NCI-H1105 (cell line): ENCODE measurements at regions not wholly inside any gene's neighbourhood (a gene's known extent, or its start where the extent isn't known, plus 50 kb on each side); places are given as distances from the start of the nearest gene placed in this dataset.

ENCODE experiments used
- DNase-seq: peaks from one replicate; lab custom pipeline; 2025; lab: John Stamatoyannopoulos, UW

DNA sequence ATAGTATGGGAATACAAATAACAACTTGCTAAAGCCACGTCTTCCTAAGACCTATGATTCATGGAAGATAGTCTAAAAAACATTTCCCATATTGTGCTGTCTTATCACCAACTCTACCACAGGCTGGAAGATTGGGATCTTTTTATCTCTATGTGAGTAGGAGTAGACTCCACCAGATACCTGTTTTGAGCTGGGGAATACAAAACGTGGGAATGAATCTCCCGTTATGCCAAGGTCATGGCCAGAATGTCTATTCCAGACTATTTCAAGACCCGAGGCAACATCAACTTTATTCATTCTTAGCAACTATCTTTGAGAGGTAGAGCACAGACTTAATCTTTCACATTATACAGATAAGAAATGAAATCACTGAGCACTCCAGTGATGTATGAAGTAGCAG, 2350.9 kb upstream of the WWC1 start:
- no peak for DNase-seq

DNA sequence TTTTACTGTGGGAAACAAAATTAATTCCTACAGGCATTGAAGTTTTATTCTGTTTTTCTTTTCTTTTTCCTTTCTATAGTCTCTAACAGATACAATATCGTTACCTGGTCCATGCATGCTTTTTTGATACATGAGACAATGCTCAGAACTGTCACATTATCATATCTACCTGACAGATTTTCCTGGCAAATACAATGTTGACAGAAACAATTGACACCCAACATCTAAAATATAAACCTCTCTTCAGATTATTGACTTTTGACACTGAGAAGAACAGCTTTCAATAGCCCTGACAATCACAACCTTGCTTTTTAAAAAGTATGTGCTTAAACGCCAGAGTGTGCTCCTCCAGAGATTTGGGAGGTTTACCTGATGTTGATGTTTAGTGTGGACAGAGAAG, 2334.6 kb upstream of the WWC1 start:
- DNase-seq = no peak

DNA sequence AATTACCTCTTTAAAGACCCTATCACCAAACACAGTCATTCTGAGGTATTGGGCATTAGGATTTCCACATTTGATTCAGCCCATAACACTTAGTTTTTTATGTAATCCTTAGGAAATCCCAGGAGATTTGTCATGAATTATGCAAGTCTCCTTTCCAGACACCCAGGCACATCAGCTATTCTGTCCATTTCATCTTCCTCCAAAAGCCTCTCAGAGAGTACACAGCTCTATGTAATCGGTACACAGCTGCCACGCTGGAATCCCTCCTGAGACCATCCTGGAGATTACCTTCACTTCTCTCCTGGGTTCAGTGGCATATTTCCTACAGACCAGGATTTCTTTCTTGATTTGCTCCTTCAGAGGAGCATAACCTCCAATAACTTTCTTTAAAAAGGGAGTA, 2309.8 kb upstream of the WWC1 start:
- DNase-seq = no peak

- DNase-seq = no peak
Observed at GRCh38 chr5:165996201-165996875, 2295.1 kb upstream of the WWC1 start.

DNA sequence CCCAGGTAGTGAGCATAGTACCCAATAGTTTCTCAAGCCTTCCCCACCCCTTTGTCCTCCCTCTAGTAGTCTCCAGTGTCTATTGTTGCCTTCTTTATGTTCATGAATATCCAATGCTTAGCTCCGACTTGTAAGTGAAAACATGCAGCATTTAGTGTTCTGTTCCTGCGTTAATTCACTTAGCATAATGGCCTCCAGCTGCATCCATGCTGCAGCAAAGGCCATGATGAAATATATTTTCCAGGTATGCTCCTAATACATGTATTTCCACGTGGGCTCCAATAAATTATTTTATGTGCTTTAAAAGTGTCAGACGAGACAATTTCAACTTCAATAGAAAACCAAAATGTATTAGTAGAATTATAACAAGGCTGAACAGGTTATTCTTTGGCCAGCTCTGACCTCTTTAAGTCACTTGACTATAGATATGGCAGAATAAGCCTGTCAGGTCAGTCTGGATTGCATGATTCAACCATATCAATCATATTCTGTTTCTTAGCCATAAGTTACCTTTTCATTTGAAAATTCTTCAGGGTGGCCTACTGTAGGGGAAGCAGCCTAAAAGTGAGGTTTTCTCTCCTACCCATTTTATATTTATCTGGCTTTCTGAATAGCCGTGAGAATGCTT, 2291.6 kb upstream of the WWC1 start:
- no peak for DNase-seq

DNA sequence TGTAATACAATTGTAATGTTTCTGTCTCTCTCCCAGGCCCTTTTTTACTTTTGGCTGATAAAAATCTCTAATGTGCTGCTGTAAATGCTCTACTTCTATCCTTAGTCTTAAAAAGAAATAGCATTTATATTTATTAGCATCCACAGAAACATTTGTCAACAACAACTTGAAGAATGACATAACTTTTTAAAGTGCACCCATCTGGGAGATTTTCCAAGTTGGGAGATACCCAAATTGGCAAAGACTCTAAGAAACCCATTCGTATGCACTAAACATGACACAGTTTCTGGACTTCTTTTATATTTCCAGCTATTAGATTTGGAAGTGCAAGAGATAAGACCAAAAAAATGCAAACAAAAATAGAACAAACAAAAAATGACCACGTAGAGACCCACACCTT, 2287.4 kb upstream of the WWC1 start:
- no peak for DNase-seq

DNA sequence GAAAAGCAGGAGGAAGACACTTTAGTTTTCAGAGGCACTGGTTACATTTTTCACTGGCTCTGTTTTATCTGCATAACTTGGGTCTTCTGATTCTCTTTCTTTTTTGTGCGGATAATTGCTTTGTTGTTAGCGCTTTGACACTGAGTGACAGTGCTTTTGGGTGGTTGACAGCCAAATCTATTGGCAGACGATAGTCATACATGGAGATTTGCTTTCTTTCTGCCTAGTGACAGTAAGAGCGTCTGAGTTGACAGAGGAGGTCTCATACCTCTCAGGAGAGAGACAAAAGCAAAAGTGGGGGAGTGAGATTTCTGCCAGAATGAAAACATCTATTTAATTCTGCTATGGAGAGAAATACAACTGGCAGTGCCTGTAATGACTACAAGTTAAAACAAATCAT, 2278.0 kb upstream of the WWC1 start:
- no peak for DNase-seq

DNA sequence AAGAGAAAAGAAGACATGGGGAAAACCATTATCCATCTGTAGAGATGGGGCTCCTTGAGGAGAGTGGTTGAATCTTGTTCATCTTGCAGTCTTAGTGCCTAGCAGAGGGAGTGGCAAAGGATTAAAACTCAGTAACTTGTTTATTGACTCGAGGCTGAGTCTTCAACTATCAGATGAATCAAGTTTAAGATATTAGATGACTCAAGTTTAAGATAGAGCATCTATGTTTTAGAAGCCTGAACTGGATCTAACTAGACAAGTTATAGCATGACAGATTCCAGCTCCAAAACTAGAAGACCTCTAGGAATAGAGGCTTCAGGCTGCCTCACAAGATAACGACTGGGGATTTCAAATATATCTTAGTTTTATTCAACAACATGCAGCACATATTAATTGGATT, 2277.2 kb upstream of the WWC1 start:
- DNase-seq = no peak

DNA sequence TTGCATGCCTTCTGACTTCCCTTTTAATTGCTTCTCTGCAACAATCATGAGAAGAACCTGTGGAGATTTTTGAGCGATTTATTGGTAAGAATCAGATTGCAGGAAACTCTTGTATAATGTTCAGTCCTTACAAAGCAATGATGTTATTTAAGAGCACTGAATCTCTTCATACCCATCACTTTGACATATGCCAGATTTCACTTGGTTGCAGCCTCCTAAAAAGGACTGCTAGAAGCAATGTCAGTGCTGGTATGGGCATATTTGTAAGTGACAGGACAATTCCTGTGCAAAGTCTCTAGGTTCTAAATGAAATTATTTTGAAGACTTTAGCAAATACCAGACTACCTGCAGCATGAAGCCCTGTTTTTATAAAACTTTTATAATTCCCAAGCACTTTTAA, 2272.7 kb upstream of the WWC1 start:
- DNase-seq = no peak

DNA sequence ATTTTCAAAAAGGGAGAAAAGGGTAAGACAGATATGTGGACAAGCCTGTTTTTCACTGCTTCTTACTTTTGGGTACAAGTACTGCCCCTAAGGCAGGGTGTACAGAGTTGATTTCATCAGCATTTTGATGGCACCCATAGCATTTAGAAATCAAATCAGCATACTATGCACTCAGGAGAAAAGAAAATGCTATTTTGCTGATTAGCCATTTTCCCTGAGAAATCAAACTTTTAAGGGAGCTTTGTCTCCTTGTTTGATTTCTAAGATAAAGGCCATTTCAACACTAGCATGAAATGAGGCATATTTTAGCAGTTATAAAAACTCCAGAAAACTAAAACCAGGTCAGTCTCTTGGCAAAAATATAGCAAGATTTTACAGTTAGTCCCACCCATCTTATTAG, 2269.4 kb upstream of the WWC1 start:
- DNase-seq = no peak

- no peak for DNase-seq
Observed at GRCh38 chr5:166024970-166025369, 2266.5 kb upstream of the WWC1 start.

GRCh38 chr5:166027582-166027981, 2263.9 kb upstream of the WWC1 start:
- DNase-seq = no peak

DNA sequence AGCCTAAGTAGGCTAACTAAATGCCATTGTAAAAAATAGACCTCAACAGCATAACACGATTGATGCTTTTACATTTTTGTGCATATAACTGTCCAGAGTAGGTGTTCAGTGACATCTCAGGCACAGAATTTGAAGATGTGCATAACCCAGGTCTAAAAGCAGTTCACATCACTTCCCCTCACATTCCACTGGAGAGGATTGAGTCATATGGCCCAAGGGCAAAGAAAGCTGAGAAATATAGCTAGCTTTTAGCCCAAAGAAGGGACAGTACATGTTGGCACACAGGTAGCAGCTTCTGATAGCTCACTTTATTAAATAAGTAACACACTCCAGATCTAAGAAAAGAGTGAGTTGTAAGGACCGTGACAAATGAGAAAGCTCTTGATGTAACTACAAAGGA, 2259.5 kb upstream of the WWC1 start:
- DNase-seq = no peak

- no peak for DNase-seq
Observed at GRCh38 chr5:166032601-166033000, 2258.8 kb upstream of the WWC1 start.

DNA sequence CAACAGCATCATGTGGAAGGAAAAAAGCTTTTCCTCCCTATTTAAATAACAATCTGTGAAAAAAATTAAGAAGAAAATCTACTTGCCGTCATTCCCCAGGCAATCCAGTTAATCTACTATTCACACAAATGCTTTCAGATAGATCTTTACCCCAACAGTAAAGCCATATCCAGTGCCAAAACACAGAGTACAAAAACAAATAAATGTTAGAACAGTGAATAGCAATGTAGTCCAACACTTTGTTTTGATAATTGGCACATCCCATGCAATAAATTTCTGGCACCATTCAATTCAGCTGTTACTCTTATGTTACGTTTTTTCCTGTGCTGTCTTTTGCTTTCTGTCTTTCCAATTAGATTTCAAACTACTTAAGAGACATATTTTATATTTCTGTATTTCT, 2245.5 kb upstream of the WWC1 start:
- no peak for DNase-seq

DNA sequence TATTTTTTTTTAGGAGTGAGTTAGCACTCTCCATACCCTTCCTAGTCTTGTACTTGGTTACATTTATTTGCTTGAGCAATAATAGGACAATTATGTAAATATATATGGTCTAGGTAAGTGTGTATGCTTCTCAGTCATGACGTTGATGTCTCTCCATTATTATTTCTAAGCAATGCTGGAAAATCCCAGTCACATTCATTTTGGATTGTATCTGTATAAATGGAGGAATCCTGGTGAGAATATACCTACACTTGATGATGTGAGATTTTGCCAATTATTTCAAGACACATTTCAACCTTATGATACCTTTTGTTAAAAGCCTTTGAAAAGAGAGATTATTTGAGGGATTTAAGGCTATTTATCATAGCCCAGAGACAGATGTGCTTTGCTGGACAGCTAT, 2244.5 kb upstream of the WWC1 start:
- DNase-seq = no peak

DNA sequence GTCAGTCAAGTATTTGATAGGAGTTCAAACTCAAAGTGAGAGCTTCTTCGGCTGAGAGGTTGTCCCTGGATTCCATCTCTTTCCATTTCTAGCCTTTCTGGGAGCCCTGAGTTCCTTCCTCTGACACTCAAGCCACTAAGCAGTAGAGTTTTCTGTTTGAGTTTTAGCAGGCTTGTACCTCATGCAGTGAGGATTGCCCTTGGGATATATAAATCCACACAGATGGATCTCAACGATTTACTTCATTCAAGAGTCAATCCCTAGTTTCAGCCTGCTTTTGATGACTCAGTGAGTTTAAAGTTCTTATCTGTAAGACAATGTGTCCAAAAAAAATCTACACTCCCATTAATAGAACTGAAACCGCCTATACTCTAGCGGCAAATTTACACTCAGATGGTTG, 2240.9 kb upstream of the WWC1 start:
- DNase-seq = no peak

GRCh38 chr5:166058660-166059059, 2232.8 kb upstream of the WWC1 start:
- DNase-seq = no peak

- no peak for DNase-seq
Observed at GRCh38 chr5:166062094-166062493, 2229.4 kb upstream of the WWC1 start.

- DNase-seq = no peak
Observed at GRCh38 chr5:166062719-166063118, 2228.7 kb upstream of the WWC1 start.

DNA sequence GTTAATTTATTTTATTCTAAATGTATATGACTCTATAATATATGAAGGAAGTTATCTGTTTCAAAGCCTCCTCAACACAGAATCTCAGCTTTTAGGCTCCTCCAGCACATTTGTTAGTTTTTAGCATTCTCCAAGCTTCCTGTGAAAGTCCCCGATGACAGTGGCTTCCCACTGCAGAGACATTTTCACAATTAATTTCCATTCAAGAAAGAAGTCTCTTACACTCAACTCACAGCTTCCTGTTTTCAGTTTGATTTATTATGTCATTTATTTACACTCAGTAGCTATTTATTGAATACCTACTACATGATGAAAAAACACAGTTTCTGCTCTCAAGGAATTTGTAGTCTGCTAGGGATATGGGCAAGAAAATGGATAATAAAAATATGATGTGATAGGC, 2228.2 kb upstream of the WWC1 start:
- DNase-seq = no peak

- DNase-seq = no peak
Observed at GRCh38 chr5:166068547-166069335, 2222.7 kb upstream of the WWC1 start.

DNA sequence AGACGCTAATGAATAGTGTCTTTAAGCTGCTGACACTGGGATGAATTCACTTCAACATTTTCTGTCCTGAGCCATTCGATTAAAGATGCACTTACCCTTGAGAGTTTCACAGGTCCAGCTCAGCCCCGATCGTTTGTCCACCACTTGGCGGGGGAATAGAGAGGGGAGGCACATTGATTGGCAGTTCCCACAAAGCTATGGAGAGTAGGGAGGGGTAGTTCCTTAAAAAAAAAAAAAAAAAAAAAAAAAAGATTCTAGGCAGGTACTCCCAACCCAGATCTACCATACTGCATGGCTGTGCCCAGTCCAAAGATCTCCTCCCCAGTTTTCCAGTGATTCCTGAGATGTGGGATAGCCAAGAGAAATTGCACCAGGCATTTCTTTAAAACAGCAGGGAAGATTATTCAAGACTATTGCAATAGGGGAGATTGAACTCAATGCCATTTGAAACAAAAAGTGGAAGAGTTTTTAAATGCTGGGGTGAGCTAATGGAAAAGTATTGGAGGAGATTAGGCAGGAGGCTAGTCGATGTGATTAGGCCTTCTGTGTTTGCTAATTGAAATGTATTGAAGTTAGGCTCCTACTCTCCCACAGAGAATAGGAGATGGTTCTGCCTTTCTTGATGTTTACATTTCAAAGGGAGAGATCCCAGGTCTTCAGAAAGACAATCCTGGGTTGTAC, 2217.4 kb upstream of the WWC1 start:
- no peak for DNase-seq
